Middle frontal gyrus (tissue), 1 donor: ENCODE measurements at regions not wholly inside any gene's neighbourhood (a gene's known extent, or its start where the extent isn't known, plus 50 kb on each side); places are given as distances from the start of the nearest gene placed in this dataset.
A peak's percentile ranks its signal among the peaks of the same experiment; 100 is the strongest.
"Not testable (repeated sequence)": the region's sequence is repeated elsewhere in the genome, so short reads cannot be mapped to it uniquely, and the experiment has no call there.

ENCODE experiments used
- DNase-seq: peaks from one replicate; pipeline ENCODE4 v3.0.0-alpha.2; 2015; ENCODE audit warnings: low spot score; ENCODE audit errors: extremely low spot score

DNA sequence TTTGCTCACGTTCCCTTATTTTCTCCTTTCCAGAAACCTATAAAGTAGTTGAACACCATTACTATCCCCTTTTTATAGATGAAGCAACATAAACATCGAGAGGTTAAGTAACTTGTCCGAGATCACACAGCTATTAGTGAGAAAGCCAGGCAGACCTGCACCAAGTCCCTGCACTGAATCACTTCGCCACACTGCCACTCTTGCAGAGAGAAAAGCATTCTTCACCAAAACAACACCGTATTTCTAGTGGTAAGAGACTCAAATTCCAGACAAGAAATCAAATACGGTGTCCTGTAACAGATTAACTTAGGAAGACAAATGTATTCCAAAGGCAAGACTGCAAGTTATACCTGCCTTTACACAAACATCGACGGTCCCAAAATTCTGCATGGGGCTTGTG is 82.0 kb upstream of the DMRT1 start:
- DNase-seq, result no peak

DNA sequence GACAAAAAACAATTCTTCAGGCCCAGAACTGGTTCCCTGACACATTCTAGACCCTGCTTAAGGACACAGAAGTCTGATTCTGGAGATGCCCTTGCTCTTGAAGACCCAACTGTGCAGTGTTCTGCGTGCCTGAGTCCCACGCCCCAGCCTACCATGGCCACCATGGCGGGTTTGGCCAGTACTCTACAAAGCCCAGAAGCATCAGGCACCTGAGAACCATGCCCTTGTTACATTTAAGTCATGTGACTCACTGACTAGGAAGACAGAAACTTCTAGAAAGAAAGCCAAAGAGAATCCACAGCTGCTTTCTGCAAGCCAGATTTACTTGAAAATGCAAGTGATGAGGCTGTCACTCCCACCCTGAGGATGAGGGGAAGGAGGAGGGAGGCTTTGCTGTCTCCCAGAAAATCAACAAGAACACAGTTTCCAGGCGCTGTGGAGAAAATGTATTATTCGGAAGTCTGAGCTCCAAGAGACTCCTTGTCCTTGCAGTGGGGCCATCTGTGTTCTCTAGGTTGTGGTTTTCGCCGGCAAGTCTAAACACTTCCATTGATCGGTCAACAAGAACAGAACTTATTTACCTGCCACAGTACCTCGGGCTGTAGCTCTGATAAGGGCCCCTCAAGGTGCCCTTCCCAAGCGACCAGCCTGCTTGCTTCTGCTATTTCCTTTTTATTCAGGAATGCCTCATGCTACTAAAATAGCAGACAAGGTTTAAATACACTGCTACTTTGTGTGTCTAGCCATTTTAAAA is 81.3 kb upstream of the DMRT1 start:
- DNase-seq, result no peak

DNA sequence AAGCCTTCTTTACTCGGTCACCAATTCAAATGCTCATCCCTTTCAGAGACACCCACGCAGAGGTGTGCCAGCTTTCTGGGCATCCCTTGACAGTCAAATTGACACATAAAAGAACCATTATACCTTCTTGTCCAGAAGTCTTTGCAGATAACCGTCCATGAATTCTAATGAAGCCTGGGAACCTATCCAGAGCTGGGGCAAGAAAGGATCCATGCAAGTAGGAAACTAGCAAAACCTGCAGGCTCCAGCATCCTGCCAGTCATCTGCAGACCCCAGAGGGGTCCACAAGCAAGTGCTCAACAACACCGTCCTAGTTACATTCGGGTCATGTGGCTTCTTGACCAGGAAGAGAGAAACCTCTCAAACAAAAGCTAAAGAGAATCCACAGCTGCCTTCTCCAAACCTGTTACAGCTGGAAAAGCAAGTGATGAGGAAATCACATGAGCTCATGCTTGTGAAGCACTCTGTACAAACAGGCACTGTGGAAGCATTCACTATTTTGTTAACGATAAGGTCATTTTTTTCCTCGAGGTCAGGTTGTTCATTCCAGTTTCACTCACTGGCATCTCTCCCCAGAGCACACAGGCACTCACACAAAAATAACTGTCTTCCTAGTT is 80.2 kb upstream of the DMRT1 start:
- DNase-seq, result no peak

DNA sequence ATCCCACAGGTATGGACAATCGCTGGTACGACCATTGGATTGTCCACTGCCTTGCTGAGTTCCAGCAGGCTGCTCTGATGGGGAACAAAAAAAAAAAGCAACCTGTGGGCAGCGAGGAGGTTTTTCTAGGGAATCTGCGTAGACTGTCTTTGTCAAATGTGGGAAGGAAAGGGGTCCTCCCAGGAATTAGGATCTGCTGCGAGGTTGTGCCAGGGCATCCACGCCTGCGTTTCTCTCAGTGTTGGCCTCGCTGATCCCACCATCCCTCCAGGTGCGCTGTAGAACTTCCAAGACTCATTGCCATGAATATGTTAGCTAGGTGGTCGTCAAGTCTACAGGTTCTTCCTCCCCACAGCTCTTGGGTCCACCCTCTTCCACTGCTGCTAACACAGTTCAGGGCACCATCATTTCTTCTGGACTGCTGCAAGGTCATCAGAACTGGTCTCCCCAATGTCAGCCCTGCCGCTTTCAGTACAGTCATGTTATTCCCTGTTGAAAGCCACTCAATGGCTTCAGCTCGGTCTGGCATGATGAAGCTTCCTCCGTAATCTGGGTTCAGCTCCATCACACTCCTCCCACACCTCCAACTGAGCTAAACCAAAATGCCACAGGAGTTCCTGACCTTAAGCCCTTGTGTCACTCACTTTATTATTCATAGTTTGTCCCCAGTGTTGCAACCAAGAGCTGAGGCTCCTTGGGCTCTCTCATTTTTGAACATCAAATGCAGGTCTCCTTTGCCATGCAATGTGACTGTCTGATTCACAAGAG is 79.5 kb upstream of the DMRT1 start:
- no peak for DNase-seq

DNA sequence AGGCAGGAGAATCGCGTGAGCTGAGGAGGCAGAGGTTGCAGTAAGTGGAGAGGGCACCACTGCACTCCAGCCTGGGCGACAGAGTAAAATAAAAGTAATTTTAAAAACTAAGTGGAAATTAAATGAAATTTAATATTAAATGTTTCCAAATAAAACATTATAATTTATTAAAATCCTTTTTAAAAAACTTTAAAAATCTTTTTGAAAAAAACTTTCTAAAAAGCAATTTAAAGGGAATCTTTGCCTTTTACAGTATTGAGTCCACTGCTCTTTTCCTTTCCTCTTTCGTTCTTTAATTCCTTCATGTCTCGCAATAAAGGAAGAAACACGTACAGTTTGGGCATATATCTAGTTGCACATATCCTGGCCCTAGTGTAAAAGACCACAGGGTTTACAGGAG is 77.8 kb upstream of the DMRT1 start:
- DNase-seq, result no peak

DNA sequence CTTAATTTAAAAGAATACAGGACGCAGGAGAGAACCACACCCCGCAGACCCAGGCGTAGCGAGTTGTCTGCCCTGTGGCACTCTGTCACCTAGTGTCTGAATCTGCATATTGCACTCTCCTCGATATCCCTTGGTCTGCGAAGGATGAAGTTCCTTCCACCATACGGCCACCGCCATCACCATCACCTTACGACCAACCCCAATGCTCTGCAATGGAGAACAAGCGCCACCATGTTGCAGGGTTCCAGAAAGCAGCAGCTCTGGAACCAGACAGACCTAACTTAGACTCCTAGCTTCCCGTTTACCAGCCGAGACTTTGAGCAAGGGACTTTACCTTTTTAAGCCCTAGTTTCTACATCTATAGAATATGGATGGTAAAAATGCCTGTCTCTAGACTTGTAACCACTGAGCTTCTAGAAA is 77.4 kb upstream of the DMRT1 start:
- DNase-seq, result peak; percentile 39

DNA sequence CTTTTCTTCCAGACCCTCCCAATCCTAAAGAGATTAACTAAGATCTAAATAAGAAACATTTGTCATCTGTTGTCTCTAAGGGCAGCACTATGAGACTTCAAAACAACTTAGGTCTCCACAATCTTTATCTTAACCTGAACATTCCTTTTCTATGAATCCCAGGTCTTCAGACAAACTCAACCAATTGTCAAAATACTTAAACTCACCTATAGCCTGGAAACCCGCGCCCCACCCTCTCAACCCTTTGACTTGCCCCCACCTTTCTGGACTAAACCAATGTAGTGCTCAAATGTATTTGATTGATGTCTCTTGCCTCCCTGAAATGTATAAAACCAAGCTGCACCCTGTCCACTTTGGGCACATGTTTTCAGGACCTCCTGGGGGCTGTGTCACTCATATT is 76.5 kb upstream of the DMRT1 start:
- DNase-seq, result no peak

DNA sequence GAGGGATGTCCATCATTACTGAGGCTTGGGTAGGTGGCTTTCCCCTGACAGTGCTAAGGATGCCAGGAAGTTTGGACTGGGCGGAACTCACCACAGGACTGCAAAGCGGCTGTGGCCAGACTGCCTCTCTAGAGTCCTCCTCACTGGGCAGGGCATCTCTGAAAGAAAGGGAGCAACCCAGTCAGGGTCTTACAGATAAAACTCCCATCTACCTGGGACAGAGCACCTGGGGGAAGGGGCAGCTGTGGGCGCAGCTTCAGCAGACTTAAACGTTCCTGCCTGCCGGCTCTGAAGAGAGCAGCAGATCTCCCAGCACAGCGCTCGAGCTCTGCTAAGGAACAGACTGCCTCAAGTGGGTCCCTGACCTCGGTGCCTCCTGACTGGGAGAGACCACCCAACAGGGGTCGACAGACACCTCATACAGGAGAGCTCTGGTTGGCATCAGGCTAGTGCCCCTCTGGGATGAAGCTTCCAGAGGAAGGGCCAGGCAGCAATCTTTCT is 74.4 kb upstream of the DMRT1 start:
- not testable (repeated sequence) for DNase-seq

DNA sequence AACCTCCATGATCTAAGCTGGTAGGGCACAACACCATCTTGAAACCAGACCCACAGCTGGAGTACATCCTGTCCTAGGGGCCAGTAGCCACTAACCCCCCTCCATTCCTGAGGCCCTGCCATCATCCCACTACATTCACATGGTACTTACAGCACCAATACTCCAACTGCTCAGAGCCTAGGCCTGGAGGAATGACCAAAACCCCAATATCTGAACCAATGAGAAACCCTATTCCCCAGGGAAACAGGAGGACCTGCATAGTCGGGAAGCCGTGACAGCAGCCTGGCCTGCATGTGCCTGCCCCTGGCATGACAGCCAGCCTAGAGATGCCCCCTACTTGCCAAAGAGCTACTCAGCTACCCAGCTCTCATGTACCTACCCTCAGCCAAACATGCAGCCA is 65.4 kb upstream of the DMRT1 start:
- no peak for DNase-seq

DNA sequence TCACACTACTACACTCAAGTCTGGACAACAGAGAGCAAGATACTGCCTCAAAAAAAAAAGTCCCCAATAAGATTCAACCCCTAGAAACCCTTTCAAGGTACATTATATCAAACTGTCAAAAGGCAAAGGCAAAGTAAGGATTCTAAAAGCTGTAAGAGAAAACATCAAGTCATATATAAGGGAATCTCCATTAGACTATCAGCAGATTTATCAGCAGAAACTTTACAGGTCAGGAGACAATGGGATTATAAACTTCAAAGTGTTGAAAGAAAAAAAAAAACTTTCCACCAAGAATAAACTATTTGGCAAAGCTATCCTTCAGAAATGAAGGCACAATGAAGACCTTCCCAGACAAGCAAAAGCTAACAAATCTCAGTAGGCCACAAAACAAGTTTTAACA is 63.5 kb upstream of the DMRT1 start:
- no peak for DNase-seq

DNA sequence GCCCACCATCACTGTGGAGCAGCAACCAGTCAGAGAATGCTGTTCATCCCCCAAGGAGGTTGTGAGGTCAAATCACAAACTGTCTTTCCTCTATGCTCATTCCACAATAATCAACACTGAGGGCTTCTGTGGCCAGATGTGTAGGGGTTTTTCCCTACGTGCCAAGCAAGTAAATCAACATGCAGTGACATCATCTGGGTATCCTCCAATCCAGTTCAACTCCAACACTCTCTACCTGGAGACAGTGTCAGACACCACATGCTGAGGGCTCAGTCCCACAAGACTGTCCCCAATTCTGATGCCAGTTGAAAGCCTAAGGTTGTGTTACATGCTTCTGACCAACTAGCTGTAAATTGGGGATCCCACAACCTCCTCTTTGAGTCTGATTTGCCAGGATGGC is 57.3 kb upstream of the DMRT1 start:
- no peak for DNase-seq

DNA sequence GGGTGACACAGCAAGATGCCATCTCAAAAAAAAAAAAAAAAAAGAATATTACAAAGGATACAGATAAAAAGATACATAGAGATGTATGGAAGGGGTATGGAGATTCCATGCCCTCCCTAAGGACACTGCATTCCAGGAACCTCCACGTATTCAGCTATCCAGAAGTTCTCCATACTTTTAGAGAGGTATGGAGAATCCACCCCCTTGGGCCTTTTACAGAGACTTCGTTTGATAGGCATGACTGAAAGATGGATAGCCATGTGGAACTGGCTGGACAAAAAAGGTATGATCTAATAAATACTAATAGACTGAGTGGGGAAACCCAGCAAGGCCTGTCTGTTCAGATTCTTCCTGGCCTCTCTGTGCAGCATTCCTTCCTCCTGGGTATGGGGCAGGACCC is 56.6 kb upstream of the DMRT1 start:
- DNase-seq, result no peak

DNA sequence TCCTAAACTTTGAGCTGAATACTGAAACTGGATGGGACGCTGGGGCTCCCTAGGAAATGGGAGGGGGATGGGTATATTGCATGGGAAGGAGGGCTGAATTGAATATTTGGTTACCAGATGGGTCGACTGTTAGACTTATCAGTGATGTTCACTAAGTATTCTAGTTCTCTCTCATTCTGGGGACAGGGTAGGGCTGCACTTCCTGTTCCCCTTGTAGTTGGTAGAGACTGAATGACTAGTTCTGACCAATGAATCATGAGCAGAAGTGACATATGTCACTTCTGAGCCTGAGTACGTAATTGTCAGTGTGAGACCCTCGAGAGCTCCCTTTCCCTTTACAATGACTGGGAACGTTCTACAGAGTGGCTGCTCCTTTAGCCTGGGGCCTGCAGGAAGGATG is 55.5 kb upstream of the DMRT1 start:
- DNase-seq, result no peak

DNA sequence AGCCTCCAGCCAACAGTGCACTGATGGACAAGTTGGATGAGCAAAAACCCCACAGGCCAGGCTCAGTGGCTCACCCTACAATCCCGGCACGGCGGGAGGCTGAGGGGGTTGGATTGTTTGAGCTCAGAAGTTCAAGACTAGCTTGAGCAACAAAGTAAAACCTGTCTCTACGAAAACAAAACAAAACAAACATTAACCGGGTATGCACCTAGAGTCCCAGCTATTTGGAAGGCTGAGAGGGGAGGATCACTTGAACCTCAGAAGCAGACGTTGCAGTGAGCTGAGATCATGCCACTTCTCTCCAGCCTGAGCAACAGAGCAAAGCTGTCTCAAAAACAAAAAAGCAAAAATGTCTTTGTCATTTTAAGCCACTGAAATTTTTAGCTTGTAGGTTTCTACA is 55.1 kb upstream of the DMRT1 start:
- no peak for DNase-seq

DNA sequence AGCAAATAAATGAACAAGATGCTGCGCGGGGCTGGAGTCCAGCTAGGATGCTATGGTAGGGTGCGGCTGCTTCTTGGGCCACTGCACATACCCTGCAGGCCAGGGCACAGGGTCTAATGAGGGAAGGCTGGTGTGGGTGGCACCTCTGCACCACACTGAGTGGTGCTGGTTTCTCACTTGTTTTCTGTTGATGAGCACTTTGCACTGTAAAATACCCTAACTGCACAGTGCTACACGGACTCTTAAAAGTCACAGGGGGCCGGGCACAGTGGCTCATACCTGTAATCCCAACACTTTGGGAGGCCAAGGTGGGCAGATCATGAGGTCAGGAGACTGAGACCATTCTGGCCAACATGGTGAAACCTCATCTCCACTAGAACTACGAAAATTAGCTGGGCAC is 52.7 kb upstream of the DMRT1 start:
- no peak for DNase-seq
